ENCODE measurements at regions not wholly inside any gene's neighbourhood (a gene's known extent, or its start where the extent isn't known, plus 50 kb on each side); places are given as distances from the start of the nearest gene placed in this dataset.
"Not testable (repeated sequence)": the region's sequence is repeated elsewhere in the genome, so short reads cannot be mapped to it uniquely, and the experiment has no call there.

DNA sequence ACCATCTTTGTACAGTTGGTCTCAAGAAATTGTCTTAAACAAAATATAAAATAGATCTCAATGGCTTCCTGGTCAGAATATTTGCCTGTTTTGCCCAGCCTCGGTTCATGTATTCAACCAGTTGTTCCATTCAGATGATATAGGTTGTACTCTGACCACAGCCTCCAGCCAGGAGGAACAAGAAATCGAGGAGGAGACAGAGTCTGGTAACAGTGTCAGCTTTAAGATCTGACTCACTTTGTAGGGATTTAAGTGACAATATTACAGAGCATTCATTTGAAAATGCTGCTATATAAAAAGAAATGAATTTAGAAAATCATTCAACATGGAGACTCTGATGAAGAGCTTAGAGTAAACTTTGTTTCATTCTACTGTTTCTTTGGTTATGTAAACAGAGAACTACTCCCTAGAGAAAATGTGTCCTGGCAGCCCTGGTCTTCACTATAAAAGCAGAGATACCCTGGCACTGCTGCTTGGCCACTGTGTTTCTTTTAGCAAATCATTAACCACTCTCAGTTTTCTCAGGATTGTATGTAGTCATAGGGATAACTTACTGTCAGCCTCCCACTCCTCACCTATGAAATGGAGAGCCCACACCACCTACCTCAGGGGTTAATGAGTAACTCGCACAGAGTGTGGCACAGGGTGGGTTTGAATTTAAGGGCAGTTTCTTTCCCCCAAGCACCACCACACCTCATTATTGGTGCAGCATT, 53.5 kb downstream of the PAGE2 start:
- no peaks in the 10 kb centered on the region for H3K9me3 ChIP-seq (ENCODE audit: low read length)
- H3K4me1 ChIP-seq (ENCODE audit: insufficient read depth, low read length), result no peaks in the 10 kb centered on the region
- no peaks in the 10 kb centered on the region for H3K36me3 ChIP-seq (ENCODE audit: insufficient read depth, low read length)
- peaks cover 0 to 4% of the 10 kb centered on the region in 2 donors for H3K27me3 ChIP-seq (ENCODE audit: control insufficient read depth in 1 of 2, insufficient read depth in 2 of 2, low read length in 2 of 2)
- no peak overlapping the region for H3K9ac ChIP-seq (ENCODE audit: low read length)
- H3K27ac ChIP-seq (ENCODE audit: low read depth, low read length), result no peak overlapping the region
- no peak overlapping the region for H3K4me3 ChIP-seq (ENCODE audit: low read depth in 1 of 2, low read length in 2 of 2)

DNA sequence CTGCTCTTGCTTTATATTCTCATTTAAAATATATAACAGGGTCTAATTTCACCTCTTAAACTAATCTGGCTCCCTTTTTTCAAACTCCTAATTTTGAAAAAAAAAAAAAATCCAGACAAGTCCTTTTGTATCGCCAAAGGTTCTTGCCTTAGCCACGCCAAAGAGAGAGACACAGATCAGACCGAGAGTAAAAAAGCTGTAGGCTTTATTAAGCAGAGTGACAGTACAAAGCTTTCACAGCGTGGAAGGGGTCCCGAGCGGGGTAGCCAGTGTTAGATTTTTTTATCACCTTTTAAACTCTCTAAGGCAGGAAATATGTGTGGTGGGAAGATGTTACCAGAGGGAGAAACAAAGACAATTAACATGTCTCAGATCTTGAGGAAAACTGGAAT, 54.1 kb downstream of the PAGE2 start:
- Histone ChIP-seq H3K27me3 (ENCODE audit: control insufficient read depth in 1 of 2, insufficient read depth in 2 of 2, low read length in 2 of 2) (peaks cover 0 to 4% of the 10 kb centered on the region in 2 donors), H3K27ac (ENCODE audit: low read depth, low read length) (no peak overlapping the region), H3K4me1 (ENCODE audit: insufficient read depth, low read length) (no peaks in the 10 kb centered on the region), H3K9me3 (ENCODE audit: low read length) (no peaks in the 10 kb centered on the region), H3K4me3 (ENCODE audit: low read depth in 1 of 2, low read length in 2 of 2) (no peak overlapping the region), H3K9ac (ENCODE audit: low read length) (no peak overlapping the region), H3K36me3 (ENCODE audit: insufficient read depth, low read length) (no peaks in the 10 kb centered on the region)

DNA sequence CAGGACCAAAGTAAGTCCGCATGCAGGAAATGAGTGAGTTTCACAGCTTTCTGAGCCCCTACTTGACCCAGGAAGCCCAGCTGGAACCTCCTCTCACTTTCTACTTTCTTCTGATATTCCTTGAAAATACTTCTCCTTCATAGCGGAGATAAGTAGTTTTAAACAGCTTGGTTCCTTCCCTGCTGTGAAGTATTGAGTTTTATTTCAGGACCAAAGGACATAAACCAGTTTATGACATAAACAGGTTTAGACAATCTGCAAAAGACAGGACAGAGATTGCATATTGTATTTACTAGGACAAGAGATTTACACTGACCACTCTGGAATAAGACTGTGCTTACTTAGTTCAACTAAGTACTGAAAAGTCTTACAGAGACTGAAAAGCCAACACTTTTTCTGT, 54.8 kb downstream of the PAGE2 start:
- Histone ChIP-seq H3K27ac (ENCODE audit: low read depth, low read length) (no peak overlapping the region), H3K9ac (ENCODE audit: low read length) (no peak overlapping the region), H3K4me1 (ENCODE audit: insufficient read depth, low read length) (no peaks in the 10 kb centered on the region), H3K4me3 (ENCODE audit: low read depth in 1 of 2, low read length in 2 of 2) (no peak overlapping the region), H3K36me3 (ENCODE audit: insufficient read depth, low read length) (no peaks in the 10 kb centered on the region), H3K27me3 (ENCODE audit: control insufficient read depth in 1 of 2, insufficient read depth in 2 of 2, low read length in 2 of 2) (peaks cover 0 to 4% of the 10 kb centered on the region in 2 donors), H3K9me3 (ENCODE audit: low read length) (no peaks in the 10 kb centered on the region)

DNA sequence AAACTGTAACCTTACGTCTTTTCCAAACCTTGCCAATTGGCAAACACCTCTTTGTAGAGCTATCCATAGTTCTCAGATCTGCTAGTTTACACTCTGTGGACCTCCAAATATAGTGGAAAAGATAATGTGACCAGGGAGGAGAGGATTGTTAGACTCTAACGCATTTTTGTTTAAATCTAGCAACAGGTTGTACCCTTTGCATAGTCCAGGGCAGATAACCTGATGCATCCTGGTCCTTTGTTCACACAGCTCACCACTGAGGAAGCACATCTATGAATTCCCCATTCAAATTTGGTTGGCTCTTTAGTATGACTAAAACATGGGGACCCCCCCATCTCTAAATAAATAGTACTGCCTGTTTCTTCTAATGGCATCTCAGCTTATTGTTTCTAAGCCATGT, 55.9 kb downstream of the PAGE2 start:
- no peaks in the 10 kb centered on the region for H3K9me3 ChIP-seq (ENCODE audit: low read length)
- H3K4me1 ChIP-seq (ENCODE audit: insufficient read depth, low read length), result no peaks in the 10 kb centered on the region
- H3K27me3 ChIP-seq (ENCODE audit: control insufficient read depth in 1 of 2, insufficient read depth in 2 of 2, low read length in 2 of 2), result peaks cover 0 to 4% of the 10 kb centered on the region in 2 donors
- H3K36me3 ChIP-seq (ENCODE audit: insufficient read depth, low read length), result no peaks in the 10 kb centered on the region
- no peak overlapping the region for H3K27ac ChIP-seq (ENCODE audit: low read depth, low read length)
- no peak overlapping the region for H3K4me3 ChIP-seq (ENCODE audit: low read depth in 1 of 2, low read length in 2 of 2)
- H3K9ac ChIP-seq (ENCODE audit: low read length), result no peak overlapping the region

- Histone ChIP-seq H3K27me3 (ENCODE audit: control insufficient read depth in 1 of 2, insufficient read depth in 2 of 2, low read length in 2 of 2) (peaks cover 0 to 4% of the 10 kb centered on the region in 2 donors), H3K36me3 (ENCODE audit: insufficient read depth, low read length) (no peaks in the 10 kb centered on the region), H3K27ac (ENCODE audit: low read depth, low read length) (no peak overlapping the region), H3K9me3 (ENCODE audit: low read length) (no peaks in the 10 kb centered on the region), H3K4me1 (ENCODE audit: insufficient read depth, low read length) (no peaks in the 10 kb centered on the region), H3K4me3 (ENCODE audit: low read depth in 1 of 2, low read length in 2 of 2) (no peak overlapping the region), H3K9ac (ENCODE audit: low read length) (no peak overlapping the region)
Measured at GRCh38 chrX:55149242-55149641, 60.4 kb downstream of the PAGE2 start.

- Histone ChIP-seq H3K27ac (ENCODE audit: low read depth, low read length) (no peak overlapping the region), H3K9me3 (ENCODE audit: low read length) (no peaks in the 10 kb centered on the region), H3K36me3 (ENCODE audit: insufficient read depth, low read length) (no peaks in the 10 kb centered on the region), H3K4me3 (ENCODE audit: low read depth in 1 of 2, low read length in 2 of 2) (no peak overlapping the region), H3K4me1 (ENCODE audit: insufficient read depth, low read length) (no peaks in the 10 kb centered on the region), H3K9ac (ENCODE audit: low read length) (no peak overlapping the region), H3K27me3 (ENCODE audit: control insufficient read depth in 1 of 2, insufficient read depth in 2 of 2, low read length in 2 of 2) (peaks cover 0 to 3% of the 10 kb centered on the region in 2 donors)
Measured at GRCh38 chrX:55151199-55151598, 62.4 kb downstream of the PAGE2 start.

DNA sequence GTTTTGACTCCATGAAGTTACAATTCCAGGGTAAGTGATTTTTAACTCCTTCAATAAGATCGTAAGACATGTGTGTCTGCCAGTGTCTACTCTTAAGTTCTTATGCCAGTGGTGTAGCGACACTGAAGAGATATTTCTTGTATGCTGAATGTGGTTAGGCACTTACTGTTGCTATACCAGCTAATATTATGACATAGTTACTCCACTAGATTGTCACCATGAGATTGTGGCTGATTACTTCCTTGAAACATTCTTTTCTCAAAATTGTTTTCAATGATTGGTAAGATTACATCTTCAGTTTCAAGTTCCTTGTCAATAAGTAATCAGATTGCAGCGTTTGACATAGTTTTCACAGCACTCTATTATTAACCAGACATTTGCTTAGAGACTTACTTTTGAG, 60.6 kb upstream of the PAGE5 start:
- no peaks in the 10 kb centered on the region for H3K27me3 ChIP-seq (ENCODE audit: control insufficient read depth in 1 of 2, insufficient read depth in 2 of 2, low read length in 2 of 2)
- H3K4me1 ChIP-seq (ENCODE audit: insufficient read depth, low read length), result no peaks in the 10 kb centered on the region
- no peak overlapping the region for H3K27ac ChIP-seq (ENCODE audit: low read depth, low read length)
- H3K36me3 ChIP-seq (ENCODE audit: insufficient read depth, low read length), result no peaks in the 10 kb centered on the region
- H3K9me3 ChIP-seq (ENCODE audit: low read length), result no peaks in the 10 kb centered on the region
- no peak overlapping the region for H3K9ac ChIP-seq (ENCODE audit: low read length)
- H3K4me3 ChIP-seq (ENCODE audit: low read depth in 1 of 2, low read length in 2 of 2), result no peak overlapping the region

DNA sequence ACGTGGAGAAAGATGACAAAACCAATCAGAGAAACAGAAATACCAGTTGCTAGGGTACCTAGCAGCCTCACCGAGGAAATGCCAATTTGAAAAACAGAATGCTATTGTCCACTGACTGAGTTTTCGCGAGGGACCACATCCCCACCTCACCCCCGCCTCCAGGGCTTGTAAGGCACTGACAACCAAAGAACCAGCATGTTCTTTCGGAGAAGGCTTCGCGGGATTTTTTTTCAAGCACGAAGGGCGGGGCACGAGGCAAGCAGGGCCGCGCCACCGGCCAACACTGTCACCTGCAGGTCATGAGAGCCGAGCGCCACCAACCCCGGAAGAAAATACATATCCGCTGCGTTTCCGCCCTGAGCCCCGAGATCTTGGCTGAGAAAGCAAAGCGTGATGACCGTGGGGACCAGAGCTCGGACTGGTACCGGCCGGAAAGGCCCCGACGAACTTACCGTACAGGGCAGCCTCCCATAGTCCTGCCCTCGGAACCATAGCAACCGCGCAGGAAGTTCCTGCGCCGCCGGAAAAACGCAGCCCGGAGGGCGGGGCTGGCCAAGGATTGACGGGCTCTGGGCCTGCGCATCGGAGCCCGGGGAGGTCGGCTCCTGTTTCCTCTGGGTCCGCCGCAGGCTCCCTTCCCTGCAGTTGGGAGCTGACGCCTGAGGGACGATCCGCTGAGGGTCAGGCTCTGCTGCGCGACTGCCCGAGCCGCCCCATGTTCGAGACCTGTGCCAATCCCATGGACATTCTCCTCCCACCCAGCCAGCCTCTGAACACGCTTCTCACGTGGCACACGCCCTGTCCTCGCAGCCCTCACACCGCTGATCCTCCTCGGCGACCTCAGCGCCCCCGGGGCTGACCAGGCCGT, 59.2 kb upstream of the PAGE5 start:
- no peaks in the 10 kb centered on the region for H3K9me3 ChIP-seq (ENCODE audit: low read length)
- H3K36me3 ChIP-seq (ENCODE audit: insufficient read depth, low read length), result no peaks in the 10 kb centered on the region
- H3K27me3 ChIP-seq (ENCODE audit: control insufficient read depth in 1 of 2, insufficient read depth in 2 of 2, low read length in 2 of 2), result no peaks in the 10 kb centered on the region
- peak overlapping the region; percentile 81 for H3K27ac ChIP-seq (ENCODE audit: low read depth, low read length)
- H3K4me1 ChIP-seq (ENCODE audit: insufficient read depth, low read length), result no peaks in the 10 kb centered on the region
- H3K4me3 ChIP-seq (ENCODE audit: low read depth in 1 of 2, low read length in 2 of 2), result peak overlapping the region; percentile 38 to 51
- H3K9ac ChIP-seq (ENCODE audit: low read length), result peak overlapping the region; percentile 25

DNA sequence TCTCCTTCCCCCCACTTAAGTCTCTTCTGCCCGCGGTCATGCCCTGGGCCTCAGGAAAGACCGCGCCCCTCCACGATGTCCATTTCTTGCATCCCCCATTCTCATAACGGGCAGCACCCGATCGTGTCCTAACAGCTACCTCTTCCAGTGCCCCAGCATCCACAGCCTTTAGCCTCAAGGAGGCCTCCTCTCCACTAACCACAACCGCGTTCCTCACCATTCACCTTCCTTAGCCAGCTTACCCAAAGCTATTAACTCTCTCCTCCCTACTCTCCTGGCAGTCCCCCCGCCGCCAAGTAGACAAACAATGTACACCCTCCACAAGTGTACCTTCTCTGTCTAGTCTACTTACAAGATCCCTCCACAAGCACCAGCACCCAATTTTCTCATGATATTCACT, 58.6 kb upstream of the PAGE5 start:
- peak overlapping the region; percentile 25 for H3K9ac ChIP-seq (ENCODE audit: low read length)
- H3K4me3 ChIP-seq (ENCODE audit: low read depth in 1 of 2, low read length in 2 of 2), result peak overlapping the region; percentile 38 to 51

DNA sequence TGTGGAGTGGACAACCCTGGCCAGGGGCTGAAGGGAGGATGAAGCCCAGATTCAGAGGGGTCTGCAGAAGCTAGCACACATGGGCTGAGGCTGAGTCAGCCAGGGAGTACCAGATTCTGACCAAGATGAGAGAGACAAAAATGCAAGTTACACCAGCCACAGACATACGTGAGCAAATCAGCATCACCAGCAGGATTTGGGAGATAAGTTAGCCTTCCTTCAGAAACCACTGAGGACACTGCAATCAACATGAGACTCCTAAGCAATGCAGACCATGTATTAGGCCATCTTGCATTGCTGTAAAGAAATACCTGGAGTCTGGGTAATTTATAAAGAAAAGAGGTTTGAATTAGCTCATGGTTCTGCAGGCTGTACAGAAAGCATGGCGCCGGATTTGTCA, 57.0 kb upstream of the PAGE5 start:
- Histone ChIP-seq H3K36me3 (ENCODE audit: insufficient read depth, low read length) (no peaks in the 10 kb centered on the region), H3K4me3 (ENCODE audit: low read depth in 1 of 2, low read length in 2 of 2) (no peak overlapping the region), H3K27ac (ENCODE audit: low read depth, low read length) (no peak overlapping the region), H3K9ac (ENCODE audit: low read length) (no peak overlapping the region), H3K27me3 (ENCODE audit: control insufficient read depth in 1 of 2, insufficient read depth in 2 of 2, low read length in 2 of 2) (no peaks in the 10 kb centered on the region), H3K4me1 (ENCODE audit: insufficient read depth, low read length) (no peaks in the 10 kb centered on the region), H3K9me3 (ENCODE audit: low read length) (no peaks in the 10 kb centered on the region)

More for the DNA sequence above, 58.6 kb upstream of the PAGE5 start:
- Histone ChIP-seq H3K9me3 (ENCODE audit: low read length) (no peaks in the 10 kb centered on the region), H3K27me3 (ENCODE audit: control insufficient read depth in 1 of 2, insufficient read depth in 2 of 2, low read length in 2 of 2) (no peaks in the 10 kb centered on the region), H3K4me1 (ENCODE audit: insufficient read depth, low read length) (no peaks in the 10 kb centered on the region), H3K36me3 (ENCODE audit: insufficient read depth, low read length) (no peaks in the 10 kb centered on the region), H3K27ac (ENCODE audit: low read depth, low read length) (peak overlapping the region; percentile 81)

- not testable (repeated sequence) for H3K9ac ChIP-seq (ENCODE audit: low read length); H3K4me1 ChIP-seq (ENCODE audit: insufficient read depth, low read length)
Measured at GRCh38 chrX:55165026-55165425, 55.1 kb upstream of the PAGE5 start.

More at GRCh38 chrX:55165026-55165425, 55.1 kb upstream of the PAGE5 start:
- not testable (repeated sequence) for H3K36me3 ChIP-seq (ENCODE audit: insufficient read depth, low read length); H3K27ac ChIP-seq (ENCODE audit: low read depth, low read length); H3K9me3 ChIP-seq (ENCODE audit: low read length); H3K27me3 ChIP-seq (ENCODE audit: control insufficient read depth in 1 of 2, insufficient read depth in 2 of 2, low read length in 2 of 2); H3K4me3 ChIP-seq (ENCODE audit: low read depth in 1 of 2, low read length in 2 of 2)

Measured in muscle layer of colon (tissue), 2 donors.